Middle frontal gyrus (tissue), 1 donor: ENCODE measurements at regions not wholly inside any gene's neighbourhood (a gene's known extent, or its start where the extent isn't known, plus 50 kb on each side); places are given as distances from the start of the nearest gene placed in this dataset.

ENCODE experiments used
- DNase-seq: peaks from one replicate; pipeline ENCODE4 v3.0.0-alpha.2; 2015; ENCODE audit warnings: low spot score; ENCODE audit errors: extremely low spot score

DNA sequence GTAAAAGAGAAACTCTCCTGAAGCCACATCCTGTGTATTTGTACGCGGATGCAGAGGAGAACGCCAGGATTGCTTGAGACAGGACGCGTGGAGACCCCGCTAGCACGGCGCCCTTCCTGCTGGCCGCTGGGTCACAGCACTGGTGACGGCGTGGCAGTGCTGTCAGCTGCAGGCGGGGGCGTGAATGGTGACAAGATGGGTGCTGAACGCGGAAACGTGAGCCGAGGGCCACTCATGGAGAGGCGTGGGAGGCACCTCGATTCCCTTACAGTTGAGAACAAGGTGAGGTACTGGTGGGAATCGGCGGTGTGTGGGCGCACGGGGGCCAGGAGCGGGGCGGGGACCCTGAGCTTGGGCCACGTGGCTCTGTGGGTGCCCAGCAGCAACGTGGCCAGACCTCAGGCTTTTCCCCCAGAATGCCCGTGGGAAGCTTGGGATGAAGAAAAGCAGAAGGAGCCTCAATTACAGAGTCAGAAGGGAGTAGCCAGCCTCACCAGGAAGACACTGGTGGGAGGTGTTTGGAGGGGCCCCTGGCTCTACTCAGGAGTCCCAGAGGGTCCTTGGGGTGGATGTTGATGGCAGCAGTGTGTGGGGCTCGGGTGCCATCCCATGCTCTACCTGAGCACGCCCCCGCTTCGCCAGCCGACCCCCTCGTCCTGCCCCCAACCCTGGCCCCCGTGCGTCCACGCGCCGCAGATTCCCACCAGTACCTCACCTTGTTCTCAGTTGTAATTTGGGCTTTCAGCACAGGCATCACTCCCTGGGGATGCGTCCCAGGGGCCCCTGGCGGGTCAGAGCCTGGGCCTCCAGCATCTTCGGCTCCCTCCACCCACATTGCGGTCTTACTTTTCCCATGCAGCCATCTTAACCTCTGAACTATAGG is 208.4 kb upstream of the TCERG1L start:
- DNase-seq, result no peak

DNA sequence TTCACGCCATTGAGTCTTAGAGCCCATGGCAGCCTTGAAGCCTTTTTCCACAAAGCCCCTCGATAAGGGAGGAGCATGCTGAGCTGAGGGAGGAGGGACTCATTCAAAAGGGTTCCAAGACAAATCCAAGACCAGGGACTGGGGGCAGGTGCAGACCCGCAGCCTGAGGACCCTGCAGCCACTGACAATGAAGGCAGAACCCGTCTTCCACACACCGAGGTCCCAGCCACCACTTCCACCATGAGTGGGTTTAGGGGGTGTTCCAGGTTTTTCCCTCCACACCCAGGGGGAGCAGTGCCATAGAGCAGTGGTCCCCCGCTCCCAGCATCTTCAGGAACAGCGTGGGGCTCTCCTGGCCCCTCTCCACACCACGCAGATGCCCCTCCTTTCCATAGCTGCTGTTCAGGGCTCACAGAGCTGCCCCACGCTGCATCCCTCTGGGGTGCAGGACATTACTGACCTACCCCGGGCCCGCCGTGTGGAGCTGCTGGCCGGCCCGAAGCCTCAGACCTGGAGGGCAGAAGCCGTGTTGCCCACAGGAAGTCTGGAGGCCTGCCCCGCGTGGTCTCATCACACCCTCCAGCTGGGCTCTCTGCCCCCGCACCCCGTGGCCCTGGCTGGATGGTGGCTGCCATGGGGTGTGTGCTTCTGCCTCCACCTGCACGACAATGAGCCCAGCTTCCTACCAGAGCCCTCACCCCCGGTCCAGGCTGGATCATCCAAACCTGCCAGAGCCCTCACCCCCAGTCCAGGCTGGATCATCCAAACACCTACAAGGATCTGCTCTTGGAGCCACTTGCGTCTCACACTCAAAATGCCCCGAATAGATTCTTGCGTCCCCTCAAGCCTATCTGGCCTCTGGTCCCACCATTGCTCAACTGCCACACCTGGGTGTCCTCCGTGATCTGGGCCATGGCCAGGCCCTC is 220.0 kb upstream of the TCERG1L start:
- no peak for DNase-seq

- DNase-seq, result no peak
Measured at GRCh38 chr10:131532291-131532690, 220.8 kb upstream of the TCERG1L start.

- DNase-seq, result no peak
Measured at GRCh38 chr10:131532745-131533341, 221.3 kb upstream of the TCERG1L start.

DNA sequence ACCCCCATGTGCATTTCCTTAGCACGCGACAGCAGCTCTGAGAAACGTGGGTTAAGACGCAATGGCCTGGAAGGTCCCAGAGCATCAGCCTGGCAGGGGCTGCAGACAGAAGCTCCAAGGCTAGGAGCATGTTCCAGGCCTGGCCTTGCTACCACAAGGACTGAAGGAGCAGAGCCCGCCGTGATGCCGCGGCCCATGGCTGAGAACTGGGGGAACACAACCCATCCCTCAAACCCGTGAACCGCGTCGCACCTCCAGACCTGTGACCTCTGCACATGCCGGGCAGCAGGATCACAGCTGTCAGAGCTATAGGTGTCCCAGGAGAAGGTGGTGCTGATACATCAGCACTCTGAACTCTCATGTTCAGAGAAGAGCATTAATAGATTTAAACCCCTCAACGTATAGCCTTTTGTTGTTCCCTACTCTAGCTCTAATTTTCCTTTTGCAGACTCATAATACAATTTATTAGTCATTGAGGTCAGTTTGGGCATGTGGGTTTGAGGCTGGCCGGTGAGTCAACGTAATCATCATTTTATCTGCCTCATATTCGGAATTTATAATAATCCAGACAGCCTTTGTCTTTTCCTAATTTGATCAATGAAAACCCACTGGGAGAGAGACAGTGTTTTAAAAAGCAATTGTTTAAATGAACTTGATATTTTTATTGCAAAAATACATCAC is 222.5 kb upstream of the TCERG1L start:
- DNase-seq, result no peak

DNA sequence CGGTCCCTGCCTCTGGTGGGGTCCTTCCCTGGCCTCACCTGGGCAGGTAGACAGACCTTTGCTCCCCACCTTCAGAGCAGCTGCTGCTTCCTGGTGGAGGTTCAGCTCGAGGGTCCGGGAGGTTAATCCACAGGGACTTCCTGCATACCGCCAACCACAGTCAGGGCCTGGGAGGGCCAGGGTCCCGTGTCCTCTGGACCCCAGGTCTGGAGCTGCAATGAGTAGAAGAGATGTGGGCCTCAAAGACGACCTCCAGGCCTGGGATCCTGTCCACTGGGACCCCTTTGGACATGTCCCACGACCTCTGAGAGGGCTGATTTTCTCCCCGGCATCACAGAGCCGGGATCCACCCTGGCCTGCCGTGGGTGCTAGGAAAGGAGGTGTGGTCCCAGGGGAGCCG is 223.3 kb upstream of the TCERG1L start:
- DNase-seq, result no peak

- DNase-seq, result no peak
Measured at GRCh38 chr10:131536676-131537075, 225.2 kb upstream of the TCERG1L start.

DNA sequence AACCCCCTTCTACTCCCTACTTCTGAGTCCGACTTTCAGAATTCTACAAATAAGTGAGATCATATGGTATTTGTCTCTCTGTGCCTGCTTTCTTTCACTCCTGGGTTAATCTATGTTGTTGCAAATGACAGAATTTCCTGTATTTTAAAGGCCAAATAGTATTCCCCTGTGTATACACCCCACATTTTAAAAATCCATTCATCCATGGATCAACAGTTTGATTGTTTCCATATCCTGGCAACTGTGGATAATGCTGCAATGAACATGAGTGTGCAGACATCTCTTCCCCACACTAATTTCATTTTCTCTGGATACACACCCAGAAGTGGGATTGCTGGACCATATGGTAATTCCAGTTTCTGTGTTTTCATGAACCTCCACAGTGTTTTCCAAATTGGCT is 225.8 kb upstream of the TCERG1L start:
- DNase-seq, result no peak

- no peak for DNase-seq
Measured at GRCh38 chr10:131544495-131544894, 233.0 kb upstream of the TCERG1L start.

DNA sequence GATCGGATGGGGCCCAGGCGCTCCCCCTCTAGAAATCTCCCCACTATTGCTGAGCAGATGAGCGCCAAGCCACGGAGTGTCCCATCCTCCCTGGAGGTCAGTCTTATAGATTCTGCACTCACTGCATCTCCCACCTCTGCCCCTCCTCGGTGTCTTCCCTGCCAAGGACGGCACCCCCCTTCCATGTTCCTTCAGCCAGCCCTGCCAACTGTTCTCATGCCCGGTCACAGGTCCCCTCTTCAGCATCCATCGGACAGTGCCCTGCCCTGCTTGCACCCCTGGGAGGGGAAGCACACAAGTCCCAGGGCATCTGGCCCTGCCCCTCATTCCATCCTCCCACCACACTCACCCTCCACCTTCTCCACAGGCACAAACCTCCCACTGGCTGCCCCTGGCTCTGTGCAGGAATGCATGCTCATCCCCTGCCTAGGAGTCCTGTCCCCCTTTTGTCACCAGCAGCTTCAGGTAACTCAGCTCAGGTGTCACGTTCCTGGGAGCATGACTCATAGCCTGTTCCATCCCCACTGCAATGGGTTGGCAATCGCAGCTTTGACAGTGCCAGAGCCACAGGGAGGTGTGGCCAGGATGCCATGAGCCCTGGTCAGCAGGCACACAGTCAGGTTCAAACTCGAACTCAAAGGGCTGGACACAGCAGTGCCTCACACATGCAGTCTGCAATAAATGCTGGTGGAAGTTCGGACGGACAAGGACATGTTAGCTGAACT is 234.7 kb upstream of the TCERG1L start:
- DNase-seq, result no peak

DNA sequence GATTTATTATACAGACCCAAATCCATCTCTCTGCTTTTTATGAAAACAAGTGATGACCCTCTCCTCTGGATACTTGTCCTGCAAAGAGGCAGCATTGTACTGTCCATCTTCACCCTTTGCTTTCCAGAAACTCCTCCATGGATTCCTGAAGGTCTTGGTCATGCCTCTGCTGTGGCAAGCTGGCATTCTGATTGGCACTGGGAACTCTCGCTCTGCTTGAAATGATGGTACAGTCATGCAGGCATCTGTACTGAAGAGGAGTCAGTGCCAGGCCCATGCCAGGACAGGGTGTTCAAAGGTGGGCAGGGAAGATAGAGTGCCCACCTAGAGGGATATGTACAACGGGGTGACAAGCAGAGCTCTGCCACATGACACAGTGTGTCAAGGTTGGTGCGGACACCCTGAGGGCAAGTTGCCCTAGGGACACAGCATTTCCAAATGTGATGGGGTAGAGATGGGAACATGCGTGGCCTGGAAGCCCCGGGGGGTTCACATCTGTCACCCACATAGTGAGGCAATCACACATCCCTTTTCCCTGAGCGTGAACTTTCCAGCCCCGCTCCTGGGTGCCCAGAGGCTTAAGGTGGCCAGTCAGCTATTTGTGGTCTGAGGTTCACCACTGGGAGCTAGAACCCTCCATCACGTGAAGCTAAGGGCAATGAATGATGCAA is 235.7 kb upstream of the TCERG1L start:
- no peak for DNase-seq

GRCh38 chr10:131548176-131548575 is 236.7 kb upstream of the TCERG1L start:
- DNase-seq, result no peak

- no peak for DNase-seq
Measured at GRCh38 chr10:131549116-131549515, 237.6 kb upstream of the TCERG1L start.

DNA sequence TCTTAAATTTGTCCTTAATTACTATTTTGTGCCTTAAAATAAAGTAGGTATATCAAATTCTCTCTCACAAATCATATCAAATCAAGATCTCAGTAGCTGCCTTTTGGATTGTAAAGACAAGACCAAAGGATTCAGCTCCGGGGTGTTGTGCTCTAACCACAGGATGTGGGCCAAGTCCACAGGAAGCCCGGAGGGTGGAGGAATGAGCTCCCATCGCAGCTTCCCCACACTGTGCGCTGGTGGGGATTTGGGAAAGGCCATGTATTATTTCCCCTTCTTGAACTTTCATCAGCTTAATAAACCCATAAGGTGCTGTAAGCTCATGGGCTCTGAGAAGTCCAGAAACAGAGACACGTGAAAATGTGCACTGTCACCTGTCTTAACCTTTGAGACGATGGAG is 241.6 kb upstream of the TCERG1L start:
- no peak for DNase-seq

GRCh38 chr10:131553581-131553980 is 242.1 kb upstream of the TCERG1L start:
- DNase-seq, result no peak

- no peak for DNase-seq
Measured at GRCh38 chr10:131554821-131555220, 243.3 kb upstream of the TCERG1L start.

DNA sequence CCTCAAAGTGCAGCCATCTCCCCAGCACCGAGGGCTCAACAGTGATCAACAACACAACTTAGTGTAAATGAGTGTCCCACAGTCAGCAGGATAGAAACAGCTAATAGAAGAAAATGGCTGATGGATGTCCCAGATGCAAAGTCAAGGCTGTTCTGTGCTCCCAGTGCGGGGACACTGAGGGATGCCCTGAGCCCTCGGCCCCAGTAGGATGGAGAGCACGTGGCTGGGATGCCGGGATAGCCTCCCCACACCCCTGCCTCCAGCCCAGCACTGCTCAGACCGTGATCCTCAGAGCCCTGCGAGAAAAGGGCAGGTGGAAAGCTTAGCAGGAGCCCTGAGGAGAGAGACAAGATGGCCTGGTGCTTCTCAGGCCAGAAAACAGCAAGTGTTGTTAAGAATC is 243.9 kb upstream of the TCERG1L start:
- no peak for DNase-seq

DNA sequence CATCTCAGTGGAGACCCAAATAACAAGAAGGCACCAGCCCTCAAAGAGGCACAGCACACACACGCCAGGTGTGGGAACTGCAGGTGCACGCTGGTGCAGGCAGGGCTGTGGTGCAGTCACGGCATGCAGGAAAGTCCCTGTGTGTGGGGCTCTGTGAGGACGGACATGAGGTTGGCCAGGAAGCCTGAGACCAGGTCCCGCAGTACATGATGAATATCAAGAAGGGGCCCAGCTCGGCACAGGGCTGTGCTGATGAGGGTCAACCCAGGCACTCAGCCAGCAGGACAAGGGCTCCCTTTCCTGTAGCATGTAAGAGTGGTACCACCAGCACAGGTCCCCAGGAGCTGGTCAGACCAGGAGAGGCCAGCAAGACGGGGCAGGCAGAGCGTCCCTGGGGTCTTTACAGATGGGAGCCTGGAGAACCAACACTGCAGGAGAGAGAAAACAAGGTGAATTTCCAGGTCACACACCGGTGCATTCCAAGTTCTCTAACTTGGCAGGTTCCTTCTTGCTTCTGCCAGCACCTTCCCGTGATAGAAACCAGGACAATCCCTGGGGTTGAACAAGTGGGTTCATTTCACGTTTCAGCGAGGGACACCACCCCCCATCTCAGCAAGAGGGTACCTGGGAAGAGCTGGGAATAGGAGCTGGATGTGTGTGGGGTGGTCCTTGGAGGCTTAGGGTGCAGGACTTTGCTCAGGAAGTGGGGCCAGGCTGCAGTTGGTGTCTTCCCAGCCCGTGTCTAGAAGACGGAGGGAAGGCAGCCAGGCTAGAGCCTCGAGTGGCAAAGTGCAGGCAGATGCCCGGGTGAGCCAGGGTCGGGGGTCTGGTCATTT is 244.8 kb upstream of the TCERG1L start:
- DNase-seq, result no peak

- DNase-seq, result no peak
Measured at GRCh38 chr10:131556897-131557495, 245.5 kb upstream of the TCERG1L start.
